ENCODE measurements at regions not wholly inside any gene's neighbourhood (a gene's known extent, or its start where the extent isn't known, plus 50 kb on each side); places are given as distances from the start of the nearest gene placed in this dataset.
A peak's percentile ranks its signal among the peaks of the same experiment; 100 is the strongest.

DNA sequence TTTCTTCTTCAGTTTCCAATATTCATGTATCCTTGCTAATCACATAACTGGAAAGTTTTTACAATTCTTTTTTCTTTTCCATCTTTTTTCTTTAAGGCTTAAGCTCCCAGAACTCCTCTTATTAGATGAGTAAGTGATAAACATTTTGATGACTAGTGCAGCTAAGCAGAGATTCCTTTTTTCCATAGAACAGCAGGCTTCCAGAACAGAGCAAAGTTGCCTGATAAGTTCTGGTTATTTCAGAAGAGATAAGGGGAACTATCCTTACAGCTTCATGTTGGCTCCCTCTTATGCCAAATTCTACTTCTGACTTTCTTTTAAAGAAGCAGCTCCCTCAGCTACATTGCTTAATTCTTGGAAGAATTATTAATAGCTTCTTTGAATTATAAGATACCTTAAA, 194.7 kb upstream of the FAR2 start:
- Histone ChIP-seq H3K4me3 (no peak overlapping the region), H3K9me3 (no peaks in the 10 kb centered on the region), H3K27me3 (no peaks in the 10 kb centered on the region), H3K4me1 (peaks cover 5 to 8% of the 10 kb centered on the region in 2 donors), H3K27ac (no peak overlapping the region), H3K36me3 (no peaks in the 10 kb centered on the region)
- intact Hi-C loops (cut with DNase I; ENCODE audit: low total_unique reads), result no loop called here
- no peak for TF ChIP-seq POLR2A (IDR thresholded peaks at IDR 0.05)
- TF ChIP-seq, protein P1, sequence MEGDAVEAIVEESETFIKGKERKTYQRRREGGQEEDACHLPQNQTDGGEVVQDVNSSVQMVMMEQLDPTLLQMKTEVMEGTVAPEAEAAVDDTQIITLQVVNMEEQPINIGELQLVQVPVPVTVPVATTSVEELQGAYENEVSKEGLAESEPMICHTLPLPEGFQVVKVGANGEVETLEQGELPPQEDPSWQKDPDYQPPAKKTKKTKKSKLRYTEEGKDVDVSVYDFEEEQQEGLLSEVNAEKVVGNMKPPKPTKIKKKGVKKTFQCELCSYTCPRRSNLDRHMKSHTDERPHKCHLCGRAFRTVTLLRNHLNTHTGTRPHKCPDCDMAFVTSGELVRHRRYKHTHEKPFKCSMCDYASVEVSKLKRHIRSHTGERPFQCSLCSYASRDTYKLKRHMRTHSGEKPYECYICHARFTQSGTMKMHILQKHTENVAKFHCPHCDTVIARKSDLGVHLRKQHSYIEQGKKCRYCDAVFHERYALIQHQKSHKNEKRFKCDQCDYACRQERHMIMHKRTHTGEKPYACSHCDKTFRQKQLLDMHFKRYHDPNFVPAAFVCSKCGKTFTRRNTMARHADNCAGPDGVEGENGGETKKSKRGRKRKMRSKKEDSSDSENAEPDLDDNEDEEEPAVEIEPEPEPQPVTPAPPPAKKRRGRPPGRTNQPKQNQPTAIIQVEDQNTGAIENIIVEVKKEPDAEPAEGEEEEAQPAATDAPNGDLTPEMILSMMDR (IDR thresholded peaks at IDR 0.05), result no peak
- no peak for DNase-seq (ENCODE audit: low spot score in 2 of 2)

- DNase-seq (ENCODE audit: low spot score in 2 of 2), result no peak
- H3K27me3 ChIP-seq, result no peaks in the 10 kb centered on the region
- H3K27ac ChIP-seq, result no peak overlapping the region
- H3K36me3 ChIP-seq, result no peaks in the 10 kb centered on the region
- no peaks in the 10 kb centered on the region for H3K9me3 ChIP-seq
- H3K4me3 ChIP-seq, result no peak overlapping the region
- TF ChIP-seq, protein P1 (IDR thresholded peaks at IDR 0.05), result no peak
- TF ChIP-seq POLR2AphosphoS5 (IDR thresholded peaks at IDR 0.05), result no peak
- no peak for TF ChIP-seq POLR2A (IDR thresholded peaks at IDR 0.05)
- peaks cover 5 to 8% of the 10 kb centered on the region in 2 donors for H3K4me1 ChIP-seq
- intact Hi-C loops (cut with DNase I; ENCODE audit: low total_unique reads), result loop anchor here (5.0 kb wide), 1 partner anchor 317 kb away; no protein-coding TSS in a partner anchor
These were observed 193.6 kb upstream of the FAR2 start for GRCh38 chr12:28955491-28955890.

DNA sequence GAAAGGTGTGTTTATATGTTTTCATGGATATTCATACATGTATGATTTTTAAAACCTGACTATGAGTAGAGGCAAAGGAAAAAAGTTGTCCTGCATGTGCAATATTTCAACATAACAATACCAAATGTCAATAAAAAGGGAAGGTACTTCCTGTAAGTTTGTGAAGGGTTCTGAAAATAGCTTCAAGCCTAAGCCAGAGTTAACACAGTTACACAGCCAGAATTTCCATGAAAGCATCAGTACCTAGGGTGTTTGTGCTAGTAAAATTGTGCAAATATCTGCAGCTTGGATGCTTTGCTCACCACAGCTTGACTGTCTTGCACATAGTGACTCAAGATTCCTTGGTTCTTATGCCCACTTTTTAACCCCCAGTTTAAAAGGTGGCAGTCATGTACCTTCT, 193.1 kb upstream of the FAR2 start:
- Histone ChIP-seq H3K9me3 (no peaks in the 10 kb centered on the region), H3K27ac (no peak overlapping the region), H3K4me1 (peaks cover 5 to 8% of the 10 kb centered on the region in 2 donors), H3K36me3 (no peaks in the 10 kb centered on the region), H3K4me3 (no peak overlapping the region), H3K27me3 (no peaks in the 10 kb centered on the region)
- TF ChIP-seq POLR2A (IDR thresholded peaks at IDR 0.05) (no peak), POLR2AphosphoS5 (IDR thresholded peaks at IDR 0.05) (no peak)
- TF ChIP-seq, protein P1 (IDR thresholded peaks at IDR 0.05), result no peak
- intact Hi-C loops (cut with DNase I; ENCODE audit: low total_unique reads), result loop anchor here (5.0 kb wide), 1 partner anchor 316 kb away; no protein-coding TSS in a partner anchor
- DNase-seq (ENCODE audit: low spot score in 2 of 2), result no peak

DNA sequence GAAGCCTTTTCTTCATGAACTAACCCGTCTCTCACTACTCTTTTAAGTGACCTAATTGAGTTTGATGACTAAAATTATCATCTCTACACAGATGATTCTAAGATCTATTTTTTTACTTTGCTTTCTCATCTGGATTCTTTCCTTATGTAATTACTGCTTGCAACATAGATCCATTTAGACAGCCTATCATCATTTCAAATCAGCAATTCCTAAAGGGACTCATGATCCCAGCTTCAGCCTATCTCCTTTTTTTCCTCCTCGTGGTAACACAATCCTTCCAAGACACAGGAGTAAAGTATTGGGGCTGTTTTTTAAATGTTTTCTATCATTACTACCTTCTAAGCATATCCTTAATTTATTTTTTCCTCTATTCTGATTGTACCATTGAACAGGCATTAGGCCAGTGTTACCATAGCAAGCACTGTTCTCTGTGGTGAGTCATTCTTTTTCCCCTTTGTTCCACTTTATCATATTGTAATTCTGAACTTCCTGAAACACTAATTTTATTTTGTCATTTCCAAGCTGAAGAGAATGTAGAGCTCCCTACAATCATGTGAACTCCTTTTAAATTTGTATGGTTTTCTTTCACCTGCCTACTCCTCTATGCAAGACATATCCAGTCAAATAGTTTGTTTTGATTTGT, 190.4 kb upstream of the FAR2 start:
- DNase-seq (ENCODE audit: low spot score in 2 of 2), result no peak
- intact Hi-C loops (cut with DNase I; ENCODE audit: low total_unique reads), result loop anchor here (5.0 kb wide), 1 partner anchor 314 kb away; no protein-coding TSS in a partner anchor
- H3K36me3 ChIP-seq, result no peaks in the 10 kb centered on the region
- peaks cover 5 to 8% of the 10 kb centered on the region in 2 donors for H3K4me1 ChIP-seq
- peak overlapping the region in 1 of 3 donors; percentile 24 for H3K4me3 ChIP-seq
- TF ChIP-seq, protein P1 (IDR thresholded peaks at IDR 0.05), result no peak
- TF ChIP-seq POLR2AphosphoS5 (IDR thresholded peaks at IDR 0.05), result no peak
- no peaks in the 10 kb centered on the region for H3K27me3 ChIP-seq
- H3K9me3 ChIP-seq, result no peaks in the 10 kb centered on the region
- peak overlapping the region; percentile 76 to 87 for H3K27ac ChIP-seq

- DNase-seq (ENCODE audit: low spot score in 2 of 2), result no peak
- Histone ChIP-seq H3K36me3 (no peaks in the 10 kb centered on the region), H3K27ac (peak overlapping the region; percentile 30 to 57)
These were observed 187.1 kb upstream of the FAR2 start for GRCh38 chr12:28961948-28962384.

More at GRCh38 chr12:28961948-28962384, 187.1 kb upstream of the FAR2 start:
- Histone ChIP-seq H3K4me3 (no peak overlapping the region), H3K4me1 (peaks cover 0 to 5% of the 10 kb centered on the region in 2 donors), H3K9me3 (no peaks in the 10 kb centered on the region), H3K27me3 (no peaks in the 10 kb centered on the region)
- intact Hi-C loops (cut with DNase I; ENCODE audit: low total_unique reads), result no loop called here
- TF ChIP-seq, protein P1 (IDR thresholded peaks at IDR 0.05), result no peak
- no peak for TF ChIP-seq POLR2AphosphoS5 (IDR thresholded peaks at IDR 0.05)
